GM18508 (cell line): ENCODE measurements at regions not wholly inside any gene's neighbourhood (a gene's known extent, or its start where the extent isn't known, plus 50 kb on each side); places are given as distances from the start of the nearest gene placed in this dataset.

ENCODE experiments used
- ATAC-seq: cut with Tn5 transposase; IDR thresholded peaks from one replicate; pipeline ENCODE4 v1.9.1; 2021; ENCODE audit warnings: moderate number of reproducible peaks; ENCODE audit not compliant: insufficient read depth, unreplicated experiment

DNA sequence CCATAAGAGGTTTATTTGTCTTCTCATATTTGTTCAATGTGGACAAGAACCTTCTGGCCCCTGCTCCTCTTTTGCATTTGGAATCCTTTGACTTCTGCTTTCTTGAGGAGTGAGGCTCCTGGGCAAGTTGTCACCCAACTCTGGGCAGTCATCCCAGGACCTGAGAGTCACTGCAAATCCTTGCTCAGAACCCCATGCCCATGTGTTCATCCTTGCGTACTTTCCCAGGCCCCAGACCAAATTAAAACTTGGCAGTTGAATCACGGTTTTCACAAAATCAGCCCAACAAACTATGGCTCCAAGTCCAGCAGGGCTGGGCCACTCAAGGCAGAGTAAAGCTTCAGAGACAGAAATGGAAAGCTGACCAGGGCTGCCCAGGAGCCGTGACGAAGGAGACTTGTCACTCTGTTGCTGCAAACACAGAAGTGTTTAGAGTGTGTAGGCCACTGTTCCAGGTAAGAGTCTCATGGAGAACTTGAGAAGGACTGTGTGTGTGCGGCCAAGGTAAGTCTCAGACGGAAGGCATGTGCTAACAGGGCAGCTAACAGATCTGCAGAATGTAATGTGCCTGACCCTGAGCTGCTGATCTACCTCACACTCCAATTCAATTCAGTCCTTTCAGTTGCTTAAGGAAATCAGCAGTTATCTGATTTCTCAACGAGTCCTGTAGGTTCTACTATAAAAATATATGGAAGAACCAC lies 549.4 kb upstream of the HS6ST1 start:
- no peak for ATAC-seq

DNA sequence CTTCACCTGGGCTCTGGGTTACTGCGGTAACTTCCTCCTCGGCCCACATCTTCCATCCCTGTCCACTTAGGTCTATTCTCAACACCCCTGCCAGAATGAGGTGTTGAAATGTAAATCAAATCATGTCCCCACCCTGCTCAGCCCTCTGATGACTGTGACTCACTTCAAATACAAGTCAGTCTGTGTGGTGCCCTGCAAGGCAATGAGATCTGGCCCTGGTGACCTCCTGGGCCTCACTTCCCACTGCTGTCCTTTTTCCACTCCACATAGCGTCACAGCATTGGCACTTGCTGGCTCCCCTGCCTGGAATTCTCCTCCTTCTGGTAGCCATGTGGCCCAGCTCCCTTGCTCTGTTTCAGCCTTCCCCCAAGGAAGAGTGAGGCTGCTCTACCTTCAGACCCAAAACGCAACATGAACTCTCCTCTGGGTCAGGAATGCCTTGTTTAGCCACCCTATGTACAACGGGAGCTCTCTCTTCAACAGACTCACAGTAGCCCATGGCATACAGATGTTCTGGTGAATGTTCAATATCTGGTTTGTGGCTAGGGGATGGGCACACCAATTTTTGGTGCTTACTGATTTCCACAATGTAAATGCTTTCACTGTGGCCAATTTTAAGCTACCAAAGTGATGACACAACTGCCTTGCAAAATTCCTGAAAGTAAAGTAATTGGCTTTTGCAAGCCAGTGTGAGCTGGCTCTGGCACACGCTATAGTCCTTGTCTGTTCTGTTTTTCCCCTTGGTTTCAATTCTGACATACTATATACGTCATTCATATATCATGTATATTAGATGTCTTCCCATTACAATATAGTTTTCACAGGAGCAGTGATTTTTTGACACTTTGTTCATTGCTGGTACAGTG lies 550.3 kb upstream of the HS6ST1 start:
- ATAC-seq: no peak

DNA sequence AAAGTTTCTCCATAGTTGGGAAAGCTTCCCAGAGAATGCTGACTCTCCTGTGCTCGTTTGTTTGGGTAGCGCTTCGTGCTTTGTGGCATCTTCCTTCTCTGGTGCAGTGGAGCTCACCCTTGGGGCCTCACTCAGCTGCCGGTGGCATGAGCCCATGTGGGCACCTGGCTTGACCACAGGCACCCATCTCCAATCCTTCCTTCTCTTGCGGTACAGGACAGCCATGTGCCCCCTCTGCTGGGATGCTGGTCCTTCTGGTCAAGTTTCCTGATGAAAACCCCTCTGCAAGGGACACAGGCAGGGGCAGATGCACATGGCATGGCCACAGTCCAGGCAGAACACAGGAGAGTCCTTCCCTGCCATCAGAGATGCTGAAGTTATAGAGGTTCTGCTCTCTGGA lies 555.9 kb upstream of the HS6ST1 start:
- no peak for ATAC-seq

DNA sequence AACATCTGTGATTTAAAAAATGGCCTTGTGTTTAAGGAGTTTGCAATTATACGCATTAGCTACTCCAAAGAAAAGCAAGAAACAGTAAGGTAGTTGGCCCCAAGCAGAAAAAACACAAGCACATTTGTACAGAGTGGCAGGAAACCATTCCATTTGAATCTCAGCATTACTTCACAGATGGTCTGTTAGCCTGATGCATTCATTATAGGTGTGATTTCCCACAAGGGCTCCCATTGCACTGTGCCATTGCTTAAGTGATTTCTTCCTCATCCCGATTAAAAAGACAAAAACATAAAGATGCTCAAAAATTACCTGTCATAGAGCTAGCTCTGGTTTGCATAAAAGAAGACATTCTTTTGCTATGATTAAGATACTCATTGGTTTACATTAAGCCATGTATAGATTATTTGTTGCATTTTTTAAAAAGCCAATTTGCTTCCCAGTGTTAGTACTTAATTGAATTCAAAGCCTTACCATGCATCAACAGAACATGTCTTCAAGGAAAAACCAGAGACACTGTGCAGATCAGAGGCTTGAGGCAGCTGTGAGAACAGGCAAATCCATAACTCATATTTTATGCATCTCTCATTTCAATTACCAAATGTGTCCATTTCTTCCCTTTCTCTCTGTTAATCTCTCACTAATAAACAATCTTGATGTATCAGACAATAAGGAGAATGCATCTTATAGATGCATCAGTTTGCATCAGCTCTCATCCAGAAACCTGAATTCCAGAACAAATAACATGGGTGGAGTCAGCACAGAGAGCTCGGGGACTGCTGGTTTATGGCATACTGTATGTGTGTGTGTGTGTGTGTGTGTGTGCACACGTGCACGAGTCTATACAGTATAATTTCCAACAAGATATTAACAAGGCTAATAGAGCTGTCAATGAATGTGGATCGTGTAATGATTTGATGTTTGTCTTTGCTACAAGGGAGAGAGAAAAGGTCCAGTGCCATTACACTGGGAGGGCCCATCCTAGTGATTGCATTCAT lies 558.6 kb upstream of the HS6ST1 start:
- no peak for ATAC-seq

DNA sequence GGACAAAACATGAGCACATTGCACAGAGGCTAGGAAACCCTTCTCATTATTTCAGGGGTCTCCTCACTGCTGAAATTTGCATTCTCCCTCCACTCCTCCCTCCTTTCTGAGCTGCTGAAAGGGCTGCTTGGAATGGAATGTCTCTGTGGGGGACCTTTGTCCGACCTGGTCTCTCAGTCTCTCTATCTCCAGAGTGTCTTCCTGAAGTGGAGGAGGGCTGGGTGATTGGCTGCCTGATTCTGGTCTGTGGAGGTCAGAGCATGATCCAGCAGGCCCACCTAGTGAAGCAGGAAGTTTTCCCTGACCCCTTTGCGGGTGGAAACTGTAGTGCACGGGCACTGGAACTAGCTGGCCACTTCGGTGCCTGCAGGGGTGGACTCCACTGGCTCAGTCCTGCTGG lies 560.5 kb upstream of the HS6ST1 start:
- ATAC-seq: no peak

DNA sequence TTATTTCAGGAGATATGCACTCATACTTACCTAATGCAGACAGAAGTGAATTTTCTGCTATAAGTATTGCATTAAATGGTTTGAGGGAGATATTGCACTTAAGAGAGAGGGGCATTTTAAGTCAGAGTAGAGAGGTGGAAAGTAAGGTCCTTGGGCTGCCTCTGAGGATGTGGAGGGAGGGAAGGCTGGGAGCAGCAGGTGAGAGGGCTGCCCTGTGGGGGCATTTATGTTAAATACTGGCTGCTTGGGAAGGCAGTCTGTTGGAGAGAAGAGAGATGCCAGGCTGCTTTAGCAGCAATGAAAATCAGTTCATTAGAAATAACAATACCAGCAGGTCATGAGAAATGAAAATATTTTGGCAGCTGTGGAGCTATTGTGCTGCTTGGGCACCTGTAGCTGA lies 576.2 kb upstream of the HS6ST1 start:
- ATAC-seq: no peak

DNA sequence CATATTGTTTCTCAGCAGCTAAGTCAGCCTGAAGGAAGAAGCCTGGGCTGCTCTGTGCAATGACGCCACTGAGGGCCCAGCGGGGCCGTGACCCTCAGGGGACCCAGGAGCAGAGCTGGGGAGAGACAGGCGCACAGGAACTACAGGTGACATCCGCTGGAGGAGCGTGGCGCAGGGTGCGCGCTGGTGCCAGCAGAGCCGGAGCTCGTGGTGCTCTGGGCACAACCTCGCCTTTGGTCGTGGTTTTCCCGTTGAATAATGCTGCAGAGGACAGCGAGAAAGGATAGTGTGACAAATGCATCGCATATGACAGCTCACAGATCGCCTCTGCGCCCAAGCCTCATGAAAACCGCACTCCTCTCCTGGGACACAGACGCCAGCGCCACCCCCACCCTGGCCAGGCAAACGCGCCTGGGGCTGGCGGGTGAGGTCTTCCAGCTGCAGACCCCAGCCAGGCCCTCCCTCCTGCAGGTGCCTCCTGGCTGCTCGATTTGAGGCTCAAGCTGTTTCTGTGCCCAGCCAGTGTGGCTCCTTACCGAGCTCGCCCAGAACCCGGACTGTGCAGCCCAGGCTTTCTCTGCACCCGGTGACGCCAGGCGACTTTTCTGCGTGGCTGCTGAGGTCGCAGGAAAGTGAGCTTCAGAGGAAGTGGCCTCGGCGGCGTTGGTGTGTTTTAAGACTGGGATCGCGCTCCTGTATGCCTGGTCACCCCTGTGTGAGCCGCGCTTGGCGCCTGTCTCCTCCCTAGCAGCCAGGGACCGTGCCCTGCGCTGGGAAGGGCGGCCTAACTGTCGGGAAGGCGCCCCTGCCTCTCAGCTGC lies 583.1 kb upstream of the HS6ST1 start:
- no peak for ATAC-seq

DNA sequence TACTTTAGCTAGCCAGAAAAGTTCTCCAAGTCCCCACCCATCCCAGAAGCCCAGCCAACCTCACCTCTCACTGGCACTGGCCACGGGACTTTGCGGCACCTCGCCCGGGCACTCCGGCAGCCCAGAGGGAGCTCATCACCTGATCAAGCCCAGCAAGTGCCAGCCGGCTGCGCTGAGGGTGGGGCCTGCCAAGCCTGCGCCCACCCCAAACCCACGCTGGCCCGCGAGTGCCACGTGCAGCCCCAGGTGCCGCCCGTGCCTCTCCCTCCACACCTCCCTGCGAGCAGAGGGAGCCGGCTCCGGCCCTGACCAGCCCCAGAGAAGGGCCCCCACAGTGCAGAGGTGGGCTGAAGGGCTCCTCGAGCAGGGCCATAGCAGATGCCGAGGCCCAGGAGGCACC lies 585.0 kb upstream of the HS6ST1 start:
- no peak for ATAC-seq

DNA sequence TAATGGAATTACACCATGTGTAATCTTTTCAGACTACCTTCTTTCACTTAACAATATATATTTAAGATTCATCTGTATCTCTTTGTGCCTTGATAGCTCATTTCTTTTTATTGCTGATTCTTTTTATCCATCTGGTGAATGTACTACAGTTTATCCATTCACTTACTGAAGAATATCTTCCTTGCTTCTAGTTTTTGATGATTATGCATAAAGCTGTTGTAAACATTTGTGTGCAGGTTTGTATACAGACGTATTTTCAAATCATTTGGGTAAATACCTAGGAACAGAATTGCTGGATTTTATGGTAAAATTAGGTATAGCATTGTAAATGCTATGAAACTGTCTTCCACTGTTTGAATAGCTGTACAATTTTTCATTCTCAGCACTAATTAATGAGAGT lies 592.6 kb upstream of the HS6ST1 start:
- ATAC-seq: no peak

DNA sequence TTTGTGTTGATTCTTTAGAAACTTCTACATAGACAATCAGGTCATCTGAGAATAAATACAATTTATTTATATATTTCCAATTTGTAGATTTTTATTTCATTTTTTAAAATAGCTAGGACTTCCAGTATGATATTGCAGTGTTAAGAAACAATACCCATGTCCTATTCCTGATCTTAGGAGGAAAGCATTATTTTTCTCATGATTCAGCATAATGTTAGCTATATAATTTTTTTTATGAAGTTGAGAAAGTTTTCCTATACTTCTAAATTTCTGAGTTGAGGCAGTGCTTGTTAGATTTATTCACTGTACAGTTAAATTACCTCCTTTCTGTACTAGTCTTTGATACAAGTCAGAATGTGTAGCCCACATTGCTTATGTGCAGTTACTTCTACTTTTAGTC lies 595.7 kb upstream of the HS6ST1 start:
- no peak for ATAC-seq

DNA sequence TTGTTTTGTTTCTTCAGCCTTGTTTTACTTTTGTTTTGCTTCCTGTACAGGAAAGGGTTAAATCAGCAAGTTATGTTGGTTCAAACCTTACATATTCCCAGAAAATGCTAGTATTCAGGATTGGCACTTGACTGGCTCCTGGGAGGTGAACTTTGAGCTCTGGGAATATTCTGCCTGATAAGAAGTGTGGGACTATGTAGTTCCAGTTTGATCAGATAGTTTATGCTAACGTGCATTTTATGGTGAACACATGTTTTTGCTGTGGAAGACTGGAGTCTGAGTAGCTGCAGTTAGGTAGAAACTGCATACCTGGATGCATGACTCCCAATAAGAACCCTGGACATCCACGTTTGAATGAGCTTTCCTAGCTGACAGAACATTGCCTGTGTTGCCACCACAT lies 603.1 kb upstream of the HS6ST1 start:
- no peak for ATAC-seq

DNA sequence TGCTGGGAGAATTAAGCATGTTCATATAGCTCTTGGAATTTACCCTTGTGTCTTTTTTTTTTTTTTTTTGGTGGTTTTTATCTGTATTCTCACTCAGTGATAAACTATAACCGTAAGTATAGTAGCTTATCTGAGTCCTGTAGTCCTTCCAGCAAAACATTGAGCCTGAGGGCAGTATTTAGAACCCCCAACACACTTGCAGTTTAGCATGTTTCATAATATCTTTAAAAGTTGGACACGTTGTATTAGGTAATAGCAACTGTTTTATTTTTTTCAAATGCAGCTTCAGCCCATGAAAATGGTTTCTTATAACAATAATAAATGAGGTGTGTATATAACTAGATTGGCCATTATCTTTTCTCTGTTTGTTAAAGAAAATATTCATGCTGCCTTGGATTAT lies 603.5 kb upstream of the HS6ST1 start:
- ATAC-seq: no peak

DNA sequence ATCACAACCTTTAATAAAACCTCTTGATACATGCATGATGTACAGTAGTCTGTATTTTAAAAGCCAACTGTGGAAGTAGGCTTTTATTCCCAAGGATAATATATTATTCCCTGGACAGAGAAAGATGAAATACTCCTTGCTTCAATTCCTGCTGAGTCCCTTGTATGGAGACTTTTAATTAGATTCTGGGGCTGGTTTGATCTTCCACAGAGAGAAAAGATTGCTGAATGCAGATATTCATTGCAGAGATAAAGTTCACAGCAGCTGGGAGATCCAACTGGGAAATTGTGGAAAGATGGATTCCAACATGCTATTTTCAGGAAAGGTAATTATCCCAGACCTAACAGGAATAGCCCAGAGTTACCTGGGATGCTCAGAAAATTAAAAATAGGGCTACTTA lies 607.0 kb upstream of the HS6ST1 start:
- ATAC-seq: no peak

DNA sequence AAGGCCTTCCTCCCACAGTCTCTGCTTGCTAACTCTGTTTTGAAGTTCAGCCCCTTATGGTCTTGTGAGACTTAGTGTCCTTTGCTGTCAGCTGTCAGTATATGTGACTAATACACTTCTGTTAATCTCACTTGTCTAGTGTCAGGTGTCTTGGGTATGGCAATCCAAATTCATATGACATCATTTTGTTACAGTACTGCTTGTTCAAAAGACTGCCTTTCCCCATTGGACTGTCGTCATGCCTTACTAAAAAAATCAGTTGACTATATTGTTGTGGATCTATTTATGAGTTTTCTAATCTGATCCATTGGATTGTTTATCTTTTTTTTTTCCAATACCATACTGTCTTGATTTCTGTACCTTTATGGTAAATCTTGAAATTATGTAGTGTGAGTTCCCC lies 611.4 kb upstream of the HS6ST1 start:
- ATAC-seq: no peak

DNA sequence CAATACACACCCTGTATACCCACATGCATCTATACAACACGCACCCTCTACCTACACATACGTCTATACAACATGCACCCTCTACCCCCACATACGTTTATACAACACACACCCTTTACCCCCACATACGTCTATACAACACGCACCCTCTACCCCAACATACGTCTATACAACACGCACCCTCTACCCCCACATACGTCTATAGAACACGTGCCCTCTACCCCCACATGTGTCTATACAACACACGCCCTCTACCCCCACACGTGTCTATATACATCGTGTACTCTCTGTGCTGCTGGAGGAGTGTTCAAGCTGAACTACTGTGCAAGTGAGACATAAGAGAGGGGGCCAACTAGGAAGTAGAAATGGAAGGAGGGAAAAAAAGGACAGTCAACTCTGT lies 621.7 kb upstream of the HS6ST1 start:
- no peak for ATAC-seq

DNA sequence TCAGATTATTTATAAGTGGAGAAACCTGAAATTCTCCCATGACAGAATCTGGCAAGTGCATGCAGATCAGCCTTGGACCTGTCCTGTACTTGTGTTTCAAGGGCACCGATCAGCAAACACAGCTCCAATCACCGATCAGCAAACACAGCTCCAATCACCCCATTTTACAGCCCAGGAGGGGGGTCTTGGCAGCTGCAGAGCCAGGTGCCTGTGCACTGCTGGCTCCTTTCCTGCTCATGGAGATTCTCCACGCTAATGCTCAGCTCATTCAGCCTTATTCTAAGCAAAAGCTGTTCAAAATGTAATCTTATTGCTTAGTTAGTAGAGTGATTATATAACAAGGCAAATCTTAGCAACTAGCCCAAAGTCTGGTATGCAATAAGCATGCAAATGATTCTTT lies 623.1 kb upstream of the HS6ST1 start:
- no peak for ATAC-seq

DNA sequence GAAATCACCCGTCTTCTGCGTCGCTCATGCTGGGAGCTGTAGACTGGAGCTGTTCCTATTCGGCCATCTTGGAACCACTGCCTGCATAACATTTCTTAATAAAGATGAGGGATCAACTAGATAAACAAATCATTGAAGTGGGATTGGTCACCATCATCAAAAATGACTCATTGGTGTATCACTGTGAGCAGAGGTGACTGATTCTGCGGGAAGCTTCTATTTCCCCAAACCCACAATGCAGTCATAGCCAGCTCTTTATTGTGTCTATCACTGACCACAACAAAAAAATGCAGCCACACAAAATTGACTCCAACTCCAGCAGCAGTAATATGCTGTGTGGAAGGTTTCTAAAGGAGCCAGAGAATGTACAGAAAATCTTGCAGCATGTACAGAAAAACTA lies 630.7 kb upstream of the HS6ST1 start:
- ATAC-seq: no peak

DNA sequence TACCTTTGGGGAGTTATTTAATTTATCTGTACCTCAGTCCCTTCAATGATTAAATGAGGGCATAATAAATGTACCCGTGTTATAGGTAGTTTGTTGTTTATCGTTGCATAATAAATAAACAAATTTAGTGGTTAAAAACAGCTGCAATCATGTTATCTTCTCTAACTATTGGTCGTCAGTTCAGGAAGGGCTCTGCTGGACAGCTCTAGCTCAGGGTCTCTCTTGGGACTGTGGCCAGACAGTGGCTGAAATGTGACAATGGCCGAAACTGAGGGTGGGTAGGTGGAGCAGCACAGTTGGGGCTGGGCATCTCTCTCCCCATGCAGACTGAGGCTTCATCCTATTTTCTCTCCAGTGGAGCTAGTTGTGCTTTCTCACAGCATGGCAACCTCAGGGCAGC lies 632.1 kb upstream of the HS6ST1 start:
- no peak for ATAC-seq

DNA sequence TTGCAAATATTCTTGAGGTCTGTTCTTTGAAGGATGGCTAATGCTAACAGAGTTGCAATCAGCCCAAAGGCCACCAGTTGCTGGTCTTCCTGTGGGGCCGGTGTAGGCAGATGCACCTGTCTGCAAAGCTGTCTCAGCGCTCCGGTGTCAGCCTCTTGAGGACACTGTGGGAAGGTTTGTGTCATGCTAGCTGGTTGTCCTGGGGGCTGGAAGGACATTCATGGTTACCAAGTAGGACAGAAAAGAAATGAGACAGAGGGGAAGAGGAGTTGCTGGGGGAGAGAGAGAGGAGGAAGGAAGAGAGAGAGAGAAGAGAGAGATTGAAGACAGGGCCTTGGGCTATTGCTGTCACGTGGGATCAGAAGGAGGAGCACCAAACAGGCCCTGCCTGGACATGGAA lies 639.6 kb upstream of the HS6ST1 start:
- no peak for ATAC-seq

DNA sequence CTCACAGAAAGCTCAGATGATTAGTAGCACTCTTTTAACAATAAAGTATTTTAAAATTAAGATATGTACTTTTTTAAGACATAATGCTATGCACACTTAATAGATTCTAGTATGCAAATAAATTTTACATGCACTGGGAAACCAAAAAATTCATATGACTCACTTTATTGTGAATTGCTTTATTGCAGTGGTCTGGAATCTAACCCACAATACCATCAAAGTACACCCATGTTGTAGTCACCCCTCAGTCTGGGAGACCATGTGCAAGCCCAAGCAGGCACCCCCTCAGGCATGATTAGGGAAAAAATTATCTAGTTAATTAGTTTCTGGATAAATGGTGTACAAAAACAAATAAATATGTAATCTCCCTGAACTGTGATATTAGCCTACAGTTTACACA lies 649.0 kb upstream of the HS6ST1 start:
- no peak for ATAC-seq
